GM19455 (cell line): ENCODE measurements at regions not wholly inside any gene's neighbourhood (a gene's known extent, or its start where the extent isn't known, plus 50 kb on each side); places are given as distances from the start of the nearest gene placed in this dataset.

Experiments used
- ATAC-seq: cut with Tn5 transposase; IDR thresholded peaks from one replicate; pipeline ENCODE4 v1.9.1; 2021; ENCODE audit not compliant: unreplicated experiment

DNA sequence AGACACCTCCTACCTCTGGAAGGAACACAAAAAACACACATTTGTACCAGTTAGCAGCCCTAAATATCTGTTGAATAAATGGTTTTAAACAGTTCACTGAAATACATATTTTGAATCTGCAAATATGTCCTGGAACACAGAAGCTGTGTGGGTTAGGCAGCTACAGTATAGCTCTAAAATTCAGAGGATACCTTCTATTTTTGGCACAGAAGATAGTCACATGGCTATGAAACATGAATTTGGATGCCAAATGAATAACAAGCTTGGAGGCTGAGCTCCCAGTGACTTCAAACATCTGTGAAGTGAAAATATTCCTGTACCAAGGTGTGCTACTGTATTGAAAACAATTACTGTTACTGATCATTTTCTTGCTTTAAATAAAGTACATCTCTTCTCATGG, 391.5 kb upstream of the ADGRL2 start:
- ATAC-seq, result no peak

- no peak for ATAC-seq
Measured at GRCh38 chr1:81408419-81408818, 392.3 kb upstream of the ADGRL2 start.

DNA sequence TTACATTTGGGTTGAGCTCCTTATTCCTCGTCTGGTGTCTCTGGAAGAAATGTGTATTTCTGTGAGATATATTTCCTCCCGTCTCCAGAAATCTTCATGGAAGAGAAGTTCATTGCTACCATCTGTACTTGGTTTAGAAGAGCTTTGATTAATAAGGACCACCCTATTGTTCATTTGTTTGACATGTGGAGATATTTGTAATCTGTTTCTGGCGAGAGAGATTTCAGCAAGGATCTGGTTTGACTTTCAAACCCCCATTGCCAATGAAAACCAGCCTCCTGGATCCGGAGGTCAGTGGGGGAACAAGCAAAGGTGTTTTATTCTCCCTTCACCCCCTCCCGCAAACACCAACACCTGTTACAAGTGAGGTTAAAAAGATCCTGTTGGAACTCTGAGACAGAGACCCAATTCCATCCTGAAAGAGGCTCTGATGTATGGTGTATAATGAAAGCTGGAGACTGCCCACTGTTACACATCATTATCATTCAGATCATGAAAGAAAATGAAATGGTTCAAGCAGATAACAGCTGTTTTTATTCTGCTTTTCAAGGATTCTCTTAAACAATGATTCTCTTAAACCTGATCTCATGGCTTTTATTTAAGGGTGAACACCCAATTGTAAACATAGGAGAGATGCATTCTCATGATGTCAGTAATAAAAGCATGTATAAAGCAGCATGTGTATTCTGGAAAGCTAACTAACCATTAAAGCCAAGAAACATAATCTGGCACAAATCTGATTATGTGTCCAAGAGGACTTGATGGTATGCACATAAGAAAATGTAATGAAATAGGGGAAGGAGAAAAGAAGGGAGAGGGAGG, 393.5 kb upstream of the ADGRL2 start:
- ATAC-seq, result no peak

- no peak for ATAC-seq
Measured at GRCh38 chr1:81406292-81406999, 394.3 kb upstream of the ADGRL2 start.

- ATAC-seq, result no peak
Measured at GRCh38 chr1:81398041-81398440, 402.7 kb upstream of the ADGRL2 start.

GRCh38 chr1:81392526-81393226, 408.1 kb upstream of the ADGRL2 start:
- ATAC-seq, result no peak

DNA sequence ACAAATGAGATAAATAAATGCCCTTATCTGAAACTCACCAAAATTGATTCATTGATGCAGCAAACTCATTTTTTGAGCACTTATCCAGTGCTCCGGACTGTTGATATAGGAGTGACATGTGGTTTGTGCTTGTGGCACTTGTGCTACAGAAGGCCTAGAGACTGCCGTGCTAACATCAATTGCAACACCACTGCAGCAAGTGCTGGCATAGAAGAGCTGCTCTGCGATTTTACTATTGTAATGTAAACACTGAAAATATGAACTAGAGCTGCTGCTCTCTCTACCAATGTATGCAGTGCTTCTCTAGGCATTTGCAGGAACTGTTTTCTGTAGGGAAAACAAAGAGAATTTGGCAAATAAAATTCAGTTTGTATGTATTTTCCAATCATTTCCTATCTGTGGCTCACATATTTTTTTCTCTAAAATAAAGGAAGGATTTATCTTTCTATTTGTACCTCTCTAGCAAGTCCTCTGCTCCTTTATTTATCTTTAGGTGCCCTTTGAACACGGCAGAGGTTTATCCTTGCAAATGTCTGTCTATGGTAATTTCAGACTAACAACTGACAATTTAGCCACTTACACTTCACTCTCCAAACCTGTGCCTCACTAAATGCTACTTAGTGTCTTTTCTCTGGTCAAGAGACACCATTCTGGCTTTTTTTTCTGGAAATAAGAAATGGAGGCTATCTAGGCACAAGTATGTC, 409.5 kb upstream of the ADGRL2 start:
- no peak for ATAC-seq

GRCh38 chr1:81388435-81388834, 412.3 kb upstream of the ADGRL2 start:
- ATAC-seq, result no peak

GRCh38 chr1:81387446-81387845, 413.3 kb upstream of the ADGRL2 start:
- no peak for ATAC-seq

- ATAC-seq, result no peak
Measured at GRCh38 chr1:81382561-81382960, 418.2 kb upstream of the ADGRL2 start.

GRCh38 chr1:81381881-81382280, 418.9 kb upstream of the ADGRL2 start:
- no peak for ATAC-seq

GRCh38 chr1:81380436-81380835, 420.3 kb upstream of the ADGRL2 start:
- ATAC-seq, result no peak

- no peak for ATAC-seq
Measured at GRCh38 chr1:81379430-81379829, 421.3 kb upstream of the ADGRL2 start.

DNA sequence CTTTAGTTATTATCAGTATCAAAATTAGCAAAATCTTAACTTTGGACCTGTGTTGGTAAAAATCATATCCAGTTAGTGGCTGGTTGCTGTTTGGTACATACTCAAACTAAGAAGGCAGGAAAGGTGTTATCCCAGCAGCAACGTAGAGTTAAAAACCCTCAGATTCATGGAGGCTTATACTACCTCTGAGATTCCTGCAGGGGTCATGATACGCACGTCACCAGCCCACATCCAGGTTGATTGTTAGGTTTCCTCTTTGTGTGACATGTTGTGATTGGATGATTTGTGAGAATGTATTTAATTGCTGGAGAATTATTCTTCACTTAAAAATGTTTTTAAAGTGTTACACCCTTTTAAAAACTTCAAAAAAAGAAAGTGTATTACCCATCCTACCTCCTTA, 423.3 kb upstream of the ADGRL2 start:
- no peak for ATAC-seq

- no peak for ATAC-seq
Measured at GRCh38 chr1:81375884-81376548, 424.7 kb upstream of the ADGRL2 start.

GRCh38 chr1:81374481-81374880, 426.3 kb upstream of the ADGRL2 start:
- ATAC-seq, result no peak

GRCh38 chr1:81371864-81372263, 428.9 kb upstream of the ADGRL2 start:
- no peak for ATAC-seq

DNA sequence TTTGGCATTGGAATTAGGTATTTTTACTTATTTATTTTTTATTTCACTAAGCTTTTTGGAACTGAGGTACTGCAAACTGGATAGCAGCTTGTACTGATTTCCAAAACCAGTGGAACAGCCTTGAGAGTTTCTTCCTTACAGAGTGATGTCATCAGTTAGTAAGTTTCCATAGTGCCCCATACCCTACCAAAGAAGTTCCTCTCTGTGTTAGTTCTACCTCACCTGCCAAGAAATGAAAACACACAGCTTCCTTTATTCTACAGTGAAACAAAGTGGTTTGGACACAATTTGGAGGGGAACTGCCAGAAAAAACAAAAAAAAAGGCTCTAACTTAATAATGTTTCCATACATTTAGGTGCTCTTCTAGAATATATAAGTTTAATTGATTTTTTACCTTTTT, 430.9 kb upstream of the ADGRL2 start:
- no peak for ATAC-seq

DNA sequence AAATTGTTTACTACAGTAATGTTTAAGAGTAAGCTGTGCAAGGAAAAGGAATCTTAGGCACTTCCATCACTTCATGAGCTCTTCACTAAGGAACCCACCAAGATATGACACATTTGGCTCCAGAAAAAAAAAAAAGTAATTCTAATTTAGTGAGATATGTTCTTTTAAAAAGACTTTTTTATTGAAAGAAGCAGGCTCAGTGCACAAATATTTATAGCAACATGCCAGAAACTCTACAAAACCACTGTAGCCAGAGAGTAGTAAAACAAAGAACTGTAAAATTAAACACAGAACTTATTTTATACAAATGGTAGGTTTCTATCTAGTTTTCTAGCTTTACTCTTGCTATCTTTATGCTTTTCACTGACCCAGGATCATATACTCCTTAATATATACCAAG, 434.6 kb upstream of the ADGRL2 start:
- no peak for ATAC-seq

DNA sequence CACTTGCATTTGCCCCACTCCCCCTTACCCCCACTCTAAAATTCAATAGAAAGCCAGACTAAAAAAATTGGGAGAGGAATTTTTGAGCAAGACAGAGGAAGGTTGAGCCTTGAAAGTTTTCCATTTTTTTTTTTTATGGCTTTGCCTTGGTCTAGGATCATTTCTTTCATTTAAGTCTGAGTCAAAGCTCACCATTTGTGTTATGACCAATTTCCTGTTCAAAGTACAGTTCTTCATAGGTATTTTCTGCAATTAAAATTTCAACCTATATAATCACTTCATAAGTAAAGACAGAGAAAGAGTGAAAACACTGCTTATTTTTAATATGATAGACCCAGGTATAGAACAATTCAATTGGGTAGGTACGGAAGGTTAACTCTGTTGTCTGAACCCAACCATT, 436.6 kb upstream of the ADGRL2 start:
- no peak for ATAC-seq

DNA sequence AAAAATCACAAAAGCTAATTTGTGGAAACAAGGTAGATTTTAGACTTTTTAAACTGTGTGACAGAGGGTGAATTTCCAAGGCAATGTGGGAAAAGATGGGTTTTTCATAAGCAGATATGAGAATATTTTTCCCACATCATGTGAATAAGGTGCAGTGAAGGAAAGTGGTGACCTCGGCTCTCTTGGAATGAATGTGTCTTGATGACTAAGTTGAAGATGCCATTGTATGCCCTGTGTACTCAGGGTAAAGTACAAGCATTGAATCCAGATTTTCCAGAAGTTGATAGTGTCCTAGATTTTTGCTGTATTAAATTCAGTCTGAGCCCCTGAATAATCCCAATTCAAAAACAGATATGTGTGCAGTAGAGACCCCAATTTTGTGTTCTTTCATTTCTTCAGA, 442.6 kb upstream of the ADGRL2 start:
- no peak for ATAC-seq
